Central memory CD8-positive, alpha-beta T cell (primary cell): ENCODE measurements at regions not wholly inside any gene's neighbourhood (a gene's known extent, or its start where the extent isn't known, plus 50 kb on each side); places are given as distances from the start of the nearest gene placed in this dataset.

ENCODE experiments used
- ATAC-seq: fragments of 150-1000 bp; cut with Tn5 transposase; replicated peaks from 2 replicates; pipeline ENCODE4 v1.10.0; 2022; ENCODE audit warnings: mild to moderate bottlenecking, moderate FRiP score, moderate number of reproducible peaks; ENCODE audit not compliant: poor library complexity, severe bottlenecking; ENCODE audit errors: extremely low read depth
- DNase-seq, 2 donors: peaks; one replicate each; pipeline ENCODE4 v3.0.0; 2021; ENCODE audit warnings: low spot score in 2 of 2
- H3K27ac Mint-ChIP-seq: one replicate; pipeline ENCODE4 v1.8.0; 2022; ENCODE audit warnings: low read depth, mild to moderate bottlenecking, moderate library complexity, mixed read lengths
- H3K27me3 Mint-ChIP-seq: one replicate; pipeline ENCODE4 v1.8.0; 2022; ENCODE audit warnings: mixed read lengths
- H3K36me3 Mint-ChIP-seq: one replicate; pipeline ENCODE4 v1.8.0; 2022; ENCODE audit warnings: mild to moderate bottlenecking, moderate library complexity, mixed read lengths; ENCODE audit not compliant: insufficient read depth
- H3K4me1 Mint-ChIP-seq: one replicate; pipeline ENCODE4 v1.8.0; 2022; ENCODE audit warnings: mixed read lengths
- H3K4me3 Mint-ChIP-seq: one replicate; pipeline ENCODE4 v1.8.0; 2022; ENCODE audit warnings: mild to moderate bottlenecking, moderate library complexity, mixed read lengths
- H3K9me3 Mint-ChIP-seq: one replicate; pipeline ENCODE4 v1.8.0; 2022; ENCODE audit warnings: mixed read lengths

DNA sequence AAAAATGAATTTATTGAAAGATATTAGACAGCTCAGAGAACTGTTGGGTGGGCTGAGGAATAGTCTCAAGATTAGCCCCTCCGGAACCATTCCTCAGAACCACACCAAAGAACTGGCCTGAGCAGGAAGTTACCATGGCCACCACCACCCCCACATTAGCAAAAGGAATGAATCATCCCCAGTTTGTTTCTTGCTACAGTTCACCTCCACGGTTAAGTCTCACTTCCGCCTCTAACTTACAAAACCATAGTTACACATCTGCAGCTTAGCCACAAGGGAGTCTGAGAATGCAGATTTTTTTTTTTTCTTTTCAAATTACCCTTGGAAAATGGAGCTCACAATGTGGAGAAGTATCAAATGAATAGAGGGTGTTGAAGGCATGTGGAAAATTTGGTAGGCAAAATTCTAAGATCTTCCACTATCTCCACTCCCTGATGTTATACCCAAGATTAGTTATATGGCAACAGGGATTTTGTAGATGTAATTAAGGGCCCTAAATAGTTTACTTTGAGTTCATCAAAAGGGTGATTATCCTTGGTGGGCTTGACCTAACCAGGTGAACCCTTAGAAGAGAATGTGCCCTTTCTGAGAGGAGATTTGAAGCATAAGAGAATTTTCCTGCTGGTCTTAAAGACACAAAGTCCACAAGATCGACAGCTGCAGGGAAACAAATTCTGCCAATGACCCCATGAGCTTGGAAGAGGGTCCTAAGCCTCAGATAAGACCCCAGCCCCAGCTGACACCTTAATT, 129.8 kb upstream of the KRR1 start:
- H3K27me3 Mint-ChIP-seq: no peaks in the 10 kb centered on the region
- peak overlapping the region; percentile 78 for H3K27ac Mint-ChIP-seq
- ATAC-seq (peak; percentile 82), DNase-seq (no peak)
- H3K9me3 Mint-ChIP-seq: no peaks in the 10 kb centered on the region
- no peaks in the 10 kb centered on the region for H3K36me3 Mint-ChIP-seq
- peaks cover 15% of the 10 kb centered on the region for H3K4me1 Mint-ChIP-seq
- no peak overlapping the region for H3K4me3 Mint-ChIP-seq

DNA sequence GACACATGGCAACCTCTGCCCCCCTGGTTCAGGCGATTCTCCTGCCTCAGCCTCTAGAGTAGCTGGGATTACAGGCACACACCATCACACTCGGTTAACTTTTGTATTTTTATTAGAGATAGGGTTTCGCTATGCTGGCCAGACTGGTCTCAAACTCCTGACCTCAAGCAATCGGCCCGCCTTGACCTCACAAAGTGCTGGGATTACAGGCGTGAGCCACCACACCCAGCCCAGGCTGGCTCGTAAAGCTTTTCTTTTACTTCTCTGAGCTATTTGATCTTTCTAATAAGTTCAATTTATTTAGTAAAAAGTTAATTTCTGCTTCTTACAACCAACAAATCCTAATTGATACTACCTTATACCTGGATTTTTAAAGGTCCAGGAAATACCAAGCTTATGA, 127.4 kb upstream of the KRR1 start:
- Mint-ChIP-seq H3K27ac (no peak overlapping the region), H3K9me3 (no peaks in the 10 kb centered on the region), H3K36me3 (no peaks in the 10 kb centered on the region), H3K27me3 (no peaks in the 10 kb centered on the region), H3K4me1 (peaks cover 15% of the 10 kb centered on the region), H3K4me3 (no peak overlapping the region)
- no peak for DNase-seq
- ATAC-seq: no peak

DNA sequence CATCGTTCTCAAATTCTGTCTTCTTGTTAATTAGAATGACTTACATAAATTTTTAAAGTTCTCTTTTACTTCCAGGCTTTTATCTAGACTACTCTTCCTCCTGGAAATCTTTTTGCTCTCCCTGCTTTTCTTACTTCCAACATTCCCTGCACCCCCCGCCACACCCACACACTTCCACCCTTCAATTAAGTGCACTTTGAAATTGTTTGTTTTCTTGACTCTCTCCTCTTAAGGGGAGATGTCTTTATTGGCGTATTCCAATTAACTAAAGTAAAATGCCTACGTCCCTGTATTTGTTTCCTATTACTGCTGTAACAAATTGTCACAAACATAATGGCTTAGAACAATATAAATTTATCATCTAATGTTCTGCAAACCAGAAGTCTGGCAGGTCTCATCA, 125.2 kb upstream of the KRR1 start:
- DNase-seq (no peak), ATAC-seq (no peak)
- H3K27me3 Mint-ChIP-seq: no peaks in the 10 kb centered on the region
- peaks cover 15% of the 10 kb centered on the region for H3K4me1 Mint-ChIP-seq
- H3K4me3 Mint-ChIP-seq: no peak overlapping the region
- no peak overlapping the region for H3K27ac Mint-ChIP-seq
- no peaks in the 10 kb centered on the region for H3K9me3 Mint-ChIP-seq
- H3K36me3 Mint-ChIP-seq: no peaks in the 10 kb centered on the region

DNA sequence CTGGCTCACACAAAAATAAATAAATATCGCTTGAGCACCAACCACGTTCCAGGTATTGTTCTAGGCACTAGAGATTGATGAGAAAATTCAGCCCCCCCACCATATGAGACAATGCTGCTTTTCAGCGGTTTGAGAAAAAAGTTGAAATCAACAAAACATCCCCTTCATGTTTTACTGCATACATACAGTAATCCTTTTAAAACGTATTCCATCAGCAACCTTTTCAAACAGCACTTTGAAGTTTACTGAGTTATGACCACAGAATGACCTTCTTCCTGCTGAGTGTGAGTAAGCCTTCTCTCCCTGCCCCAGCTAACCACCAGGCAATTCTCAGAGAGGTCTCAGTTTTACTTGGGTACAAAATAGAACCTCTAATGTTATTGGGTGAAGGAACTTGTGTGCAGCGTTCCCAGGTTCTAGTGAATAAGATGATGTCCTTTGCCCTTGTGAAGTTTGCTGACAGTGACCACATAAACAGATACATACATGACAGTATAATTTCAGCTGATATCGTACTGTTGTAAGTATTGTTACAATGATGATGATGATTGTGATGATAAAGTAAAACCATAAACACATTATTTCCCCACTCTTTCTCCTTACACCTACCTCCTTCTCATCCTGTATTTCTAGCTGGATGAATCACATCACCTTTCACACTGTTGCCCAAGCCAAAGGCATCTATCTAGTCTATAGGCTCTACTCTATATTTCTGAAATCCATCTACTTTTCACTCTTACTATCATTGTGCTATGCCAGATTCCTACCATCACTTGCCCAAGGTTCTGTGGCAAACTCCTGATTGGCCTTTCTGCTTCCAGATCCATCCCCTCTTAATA, 124.4 kb upstream of the KRR1 start:
- ATAC-seq: no peak
- Mint-ChIP-seq H3K27ac (no peak overlapping the region), H3K4me3 (no peak overlapping the region), H3K9me3 (no peaks in the 10 kb centered on the region), H3K36me3 (no peaks in the 10 kb centered on the region), H3K4me1 (peaks cover 7% of the 10 kb centered on the region), H3K27me3 (no peaks in the 10 kb centered on the region)
- DNase-seq: no peak

DNA sequence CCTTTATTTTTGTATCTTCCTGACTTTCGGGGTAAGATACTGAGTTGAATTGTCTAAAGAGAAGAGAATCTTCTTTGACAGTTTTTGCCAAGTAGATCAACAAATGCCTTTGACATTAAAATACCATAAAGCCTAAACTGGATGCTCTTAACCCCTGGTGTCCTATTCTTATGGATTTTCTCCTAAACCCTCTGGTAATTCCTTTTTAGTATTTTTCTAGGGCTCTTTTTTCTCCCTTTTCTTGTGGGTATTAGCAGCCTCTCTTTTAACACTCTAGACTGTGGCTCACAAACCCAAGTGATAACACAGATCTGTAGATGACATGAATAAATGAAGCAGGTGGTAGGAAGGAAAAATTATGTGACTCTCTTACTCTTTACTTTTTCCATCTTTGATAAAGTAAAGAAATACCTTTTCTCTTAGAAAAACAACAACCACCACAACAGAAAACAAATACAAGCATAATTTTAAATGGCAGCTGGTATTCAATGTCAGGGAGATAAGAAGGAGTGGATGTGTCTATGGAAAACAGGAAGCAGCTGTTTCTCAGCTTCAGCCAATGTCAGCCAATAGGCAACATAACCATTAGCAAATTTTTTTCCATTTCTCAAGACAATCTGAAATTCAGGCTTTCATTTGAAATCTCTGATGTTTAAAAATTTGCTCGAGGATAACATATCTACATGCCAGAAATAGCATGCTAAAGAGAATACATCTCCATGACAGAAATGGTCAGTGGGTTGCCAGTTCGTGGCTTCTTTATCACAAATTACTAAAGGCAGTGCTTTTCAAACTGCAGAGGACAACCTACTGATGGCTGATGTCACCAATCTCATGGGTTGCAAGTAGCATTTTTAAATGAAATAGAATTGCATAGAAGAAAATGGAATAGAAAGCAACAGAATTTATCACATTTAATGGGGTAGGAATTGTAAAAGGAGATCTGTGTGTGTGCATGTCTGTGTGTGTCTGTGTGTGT, 123.1 kb upstream of the KRR1 start:
- Mint-ChIP-seq H3K4me1 (no peaks in the 10 kb centered on the region), H3K4me3 (no peak overlapping the region), H3K27ac (no peak overlapping the region), H3K36me3 (no peaks in the 10 kb centered on the region), H3K9me3 (no peaks in the 10 kb centered on the region), H3K27me3 (no peaks in the 10 kb centered on the region)
- DNase-seq (no peak), ATAC-seq (no peak)

DNA sequence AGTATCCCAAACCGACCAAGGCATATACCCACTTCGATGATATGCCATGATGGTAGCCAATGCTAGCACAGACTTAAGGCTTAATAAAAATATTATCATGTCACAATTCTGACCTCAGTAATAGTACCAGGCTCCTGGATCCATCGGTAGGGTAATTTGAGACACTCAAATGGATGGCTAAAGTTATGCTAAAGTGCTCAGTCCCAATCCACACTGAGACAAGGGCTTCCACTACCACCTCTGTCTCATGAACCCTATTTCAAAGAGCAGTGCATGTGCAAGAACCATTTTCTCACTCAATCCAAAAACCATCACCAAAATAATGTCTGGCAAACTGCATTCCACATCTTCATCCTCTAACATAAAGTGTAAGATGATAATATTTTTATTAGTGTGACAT, 122.4 kb upstream of the KRR1 start:
- Mint-ChIP-seq H3K4me1 (no peaks in the 10 kb centered on the region), H3K36me3 (no peaks in the 10 kb centered on the region), H3K27me3 (no peaks in the 10 kb centered on the region), H3K9me3 (no peaks in the 10 kb centered on the region), H3K4me3 (no peak overlapping the region), H3K27ac (no peak overlapping the region)
- no peak for ATAC-seq
- DNase-seq: no peak

DNA sequence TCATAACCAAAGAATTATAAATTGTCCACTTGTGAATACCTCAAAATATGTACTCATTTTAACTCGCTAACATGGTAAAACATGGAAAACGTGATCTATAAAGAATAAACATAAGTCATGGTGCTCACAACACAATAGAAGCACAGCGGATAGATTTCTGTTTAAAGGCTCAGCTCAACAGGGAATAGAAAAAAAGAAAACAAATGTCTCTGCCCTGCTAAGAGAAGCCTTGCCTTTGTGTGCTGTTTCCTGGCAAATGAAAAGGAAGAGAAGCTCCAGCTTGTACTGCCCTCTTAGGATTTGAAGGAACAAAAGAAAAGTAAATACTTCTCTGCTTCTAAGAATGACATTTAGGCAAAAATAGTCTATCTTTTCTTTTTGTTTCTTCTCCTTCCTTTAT, 121.0 kb upstream of the KRR1 start:
- no peak overlapping the region for H3K27ac Mint-ChIP-seq
- ATAC-seq (no peak), DNase-seq (no peak)
- no peaks in the 10 kb centered on the region for H3K9me3 Mint-ChIP-seq
- no peaks in the 10 kb centered on the region for H3K36me3 Mint-ChIP-seq
- no peak overlapping the region for H3K4me3 Mint-ChIP-seq
- no peaks in the 10 kb centered on the region for H3K4me1 Mint-ChIP-seq
- H3K27me3 Mint-ChIP-seq: no peaks in the 10 kb centered on the region

DNA sequence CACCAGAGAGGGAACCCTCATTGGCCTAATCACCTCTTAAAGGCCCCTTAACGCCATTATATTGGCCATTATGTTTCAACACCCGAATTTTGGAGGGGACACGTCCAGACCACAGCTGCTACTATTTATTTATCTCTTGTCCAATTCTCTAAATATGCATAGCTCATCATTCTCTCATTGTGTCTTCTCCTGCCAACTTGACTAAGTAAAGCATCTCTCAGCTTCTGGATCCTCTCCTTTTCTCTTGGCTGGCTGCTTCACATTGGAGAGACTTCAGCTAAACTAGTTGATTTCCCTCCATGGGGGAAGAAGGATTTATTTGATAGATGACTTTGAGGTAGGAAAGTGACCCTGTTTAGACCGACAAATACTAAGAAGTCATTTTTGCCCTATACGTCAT, 120.4 kb upstream of the KRR1 start:
- Mint-ChIP-seq H3K27me3 (no peaks in the 10 kb centered on the region), H3K9me3 (no peaks in the 10 kb centered on the region), H3K4me1 (no peaks in the 10 kb centered on the region), H3K27ac (no peak overlapping the region), H3K36me3 (no peaks in the 10 kb centered on the region), H3K4me3 (no peak overlapping the region)
- no peak for ATAC-seq
- no peak for DNase-seq

DNA sequence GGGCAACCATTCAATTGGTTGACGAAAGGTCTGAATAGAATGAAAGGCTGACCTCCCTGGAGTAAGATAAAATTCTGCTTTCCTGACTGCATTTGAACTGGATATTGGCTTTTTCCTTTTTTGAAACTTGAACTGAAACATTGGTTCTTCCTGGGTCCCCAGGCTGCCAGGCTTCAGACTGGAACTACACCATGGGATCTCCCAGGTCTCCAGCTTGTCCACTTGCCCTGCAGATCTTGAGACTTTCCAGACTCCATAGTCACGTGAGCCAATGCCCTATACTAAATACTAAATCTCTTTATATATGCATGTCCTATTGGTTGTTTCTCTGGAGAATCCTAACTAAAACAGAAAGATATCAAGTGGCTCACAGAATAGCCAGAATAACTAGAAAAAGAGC, 118.7 kb upstream of the KRR1 start:
- Mint-ChIP-seq H3K4me1 (no peaks in the 10 kb centered on the region), H3K4me3 (no peak overlapping the region), H3K9me3 (no peaks in the 10 kb centered on the region), H3K27me3 (no peaks in the 10 kb centered on the region), H3K27ac (no peak overlapping the region), H3K36me3 (no peaks in the 10 kb centered on the region)
- DNase-seq: no peak
- no peak for ATAC-seq

DNA sequence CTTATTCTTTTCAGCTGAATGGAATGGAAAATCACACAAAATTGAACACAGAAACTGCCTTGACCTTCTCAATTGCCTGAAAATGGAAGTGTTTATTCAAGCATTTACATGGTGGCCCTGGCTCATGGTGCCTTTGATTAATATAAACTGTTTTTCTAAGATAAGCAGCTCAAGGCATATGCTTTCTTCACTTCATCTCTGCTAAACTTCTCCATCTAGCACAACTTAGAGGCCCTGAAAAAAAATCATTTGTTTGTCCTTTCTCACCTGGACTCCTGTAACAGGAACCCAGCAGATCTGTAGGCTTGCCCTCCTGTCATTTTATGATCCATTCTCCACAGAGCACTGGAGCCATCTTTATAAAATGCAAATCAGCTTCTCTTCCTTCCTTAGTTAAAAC, 117.5 kb upstream of the KRR1 start:
- DNase-seq (no peak), ATAC-seq (no peak)
- no peaks in the 10 kb centered on the region for H3K27me3 Mint-ChIP-seq
- H3K4me1 Mint-ChIP-seq: no peaks in the 10 kb centered on the region
- H3K9me3 Mint-ChIP-seq: no peaks in the 10 kb centered on the region
- no peak overlapping the region for H3K27ac Mint-ChIP-seq
- H3K4me3 Mint-ChIP-seq: no peak overlapping the region
- no peaks in the 10 kb centered on the region for H3K36me3 Mint-ChIP-seq

DNA sequence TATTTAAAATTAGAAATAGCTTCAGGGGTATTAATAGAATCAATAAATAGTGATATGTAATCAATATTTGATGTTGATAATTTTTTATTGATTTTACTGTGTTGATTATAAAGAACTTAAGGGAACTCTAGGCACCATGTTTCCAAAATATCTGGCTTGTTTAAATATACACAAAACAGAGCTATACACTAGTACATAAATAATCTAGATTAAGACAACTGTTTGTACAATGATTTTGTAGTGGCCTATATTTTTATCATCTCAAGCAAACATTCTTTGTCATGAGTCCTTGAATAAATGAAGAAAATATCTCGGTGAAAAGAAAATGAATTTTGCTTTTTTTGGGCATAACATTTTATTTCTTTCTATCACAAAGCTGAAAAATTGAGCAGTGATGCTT, 117.1 kb upstream of the KRR1 start:
- Mint-ChIP-seq H3K4me3 (no peak overlapping the region), H3K4me1 (no peaks in the 10 kb centered on the region), H3K9me3 (no peaks in the 10 kb centered on the region), H3K27ac (no peak overlapping the region), H3K27me3 (no peaks in the 10 kb centered on the region), H3K36me3 (no peaks in the 10 kb centered on the region)
- DNase-seq (no peak), ATAC-seq (no peak)

DNA sequence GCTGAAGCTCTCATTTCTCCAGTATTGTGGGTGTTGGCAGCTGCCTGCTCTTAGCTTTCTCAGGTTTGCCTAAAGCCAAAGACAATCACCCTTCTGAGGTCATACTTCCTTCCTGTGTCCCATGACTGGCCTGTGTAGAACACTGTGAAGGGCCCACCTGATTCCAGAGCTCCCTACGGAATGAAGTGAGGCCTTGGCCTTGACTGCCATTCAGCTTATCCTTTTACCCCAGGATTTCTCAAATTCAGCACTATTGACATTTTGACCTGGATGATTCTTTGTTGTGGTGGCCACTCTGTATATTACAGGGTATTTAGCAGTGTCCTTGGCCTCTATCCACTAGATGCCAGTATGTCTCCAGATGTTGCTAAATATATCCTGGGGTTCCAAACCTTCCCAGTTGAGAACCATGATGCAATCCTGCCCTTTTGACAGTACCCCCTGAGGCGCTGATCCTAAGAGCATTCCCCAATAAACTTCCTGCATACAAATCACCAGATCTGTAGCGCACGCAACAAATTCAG, 112.3 kb upstream of the KRR1 start:
- no peak for DNase-seq
- ATAC-seq: no peak
- Mint-ChIP-seq H3K36me3 (no peaks in the 10 kb centered on the region), H3K9me3 (peaks cover 4% of the 10 kb centered on the region), H3K27me3 (no peaks in the 10 kb centered on the region), H3K4me3 (no peak overlapping the region), H3K4me1 (no peaks in the 10 kb centered on the region), H3K27ac (no peak overlapping the region)
